ENCODE measurements at regions not wholly inside any gene's neighbourhood (a gene's known extent, or its start where the extent isn't known, plus 50 kb on each side); places are given as distances from the start of the nearest gene placed in this dataset.

- Histone ChIP-seq H2AFZ (ENCODE audit: insufficient read depth, low read depth, low read length, poor library complexity, severe bottlenecking) (no peak overlapping the region), H3K36me3 (replicated peaks in 1 of 2; ENCODE audit: control insufficient read depth in 1 of 2, insufficient read depth in 2 of 2, low read length in 2 of 2) (no peaks in the 10 kb centered on the region), H4K20me1 (ENCODE audit: insufficient read depth, low read length) (no peaks in the 10 kb centered on the region), H3K9ac (ENCODE audit: insufficient read depth, low read length, poor library complexity, severe bottlenecking) (no peak overlapping the region), H3K9me3 (replicated peaks in 1 of 2; ENCODE audit: control insufficient read depth in 1 of 2, insufficient read depth in 1 of 2, low read length in 2 of 2) (peaks cover 5 to 11% of the 10 kb centered on the region in 2 donors), H3K27me3 (ENCODE audit: control insufficient read depth in 2 of 2, insufficient read depth in 2 of 2, low read length in 2 of 2) (no peaks in the 10 kb centered on the region), H3K4me1 (ENCODE audit: control insufficient read depth in 1 of 2, insufficient read depth in 2 of 2, low read length in 2 of 2) (no peaks in the 10 kb centered on the region), H3K27ac (ENCODE audit: low read depth in 1 of 2, low read length in 2 of 2) (no peak overlapping the region), H3K79me2 (ENCODE audit: insufficient read depth, low read length) (no peaks in the 10 kb centered on the region), H3K4me2 (replicated peaks; ENCODE audit: extremely low read depth, low read length, poor library complexity, severe bottlenecking) (no peak overlapping the region), H3K4me3 (replicated peaks in 1 of 3; ENCODE audit: low read depth in 2 of 3, low read length in 3 of 3) (no peak overlapping the region)
- TF ChIP-seq CTCF (IDR thresholded peaks at IDR 0.05) = no peak
- no peaks in the 10 kb centered on the region for H3K4me1 Mint-ChIP-seq
- no peak overlapping the region for H3K27ac Mint-ChIP-seq
- peaks cover 0 to 18% (median 2%) of the 10 kb centered on the region in 7 donors for H3K9me3 Mint-ChIP-seq
- DNase-seq = no peak
- H3K36me3 Mint-ChIP-seq = no peaks in the 10 kb centered on the region
- WGBS (ENCODE audit: insufficient coverage) = 52% methylated on average over 2 of the region's 3 CpGs
- intact Hi-C loops (cut with micrococcal nuclease) = no loop called here
- no peak overlapping the region for H3K4me3 Mint-ChIP-seq
- peaks cover 0 to 2% (median 0%) of the 10 kb centered on the region in 3 donors for H3K27me3 Mint-ChIP-seq (ENCODE audit: low read depth in 3 of 3)
Measured at GRCh38 chr4:129899849-129900248, 803.9 kb downstream of the C4orf33 start.

GRCh38 chr4:129900430-129900953 lies 804.5 kb downstream of the C4orf33 start:
- DNase-seq = no peak
- Histone ChIP-seq H3K4me3 (replicated peaks in 1 of 3; ENCODE audit: low read depth in 2 of 3, low read length in 3 of 3) (no peak overlapping the region), H2AFZ (ENCODE audit: insufficient read depth, low read depth, low read length, poor library complexity, severe bottlenecking) (no peak overlapping the region), H3K4me2 (replicated peaks; ENCODE audit: extremely low read depth, low read length, poor library complexity, severe bottlenecking) (no peak overlapping the region), H4K20me1 (ENCODE audit: insufficient read depth, low read length) (no peaks in the 10 kb centered on the region), H3K27me3 (ENCODE audit: control insufficient read depth in 2 of 2, insufficient read depth in 2 of 2, low read length in 2 of 2) (no peaks in the 10 kb centered on the region), H3K36me3 (replicated peaks in 1 of 2; ENCODE audit: control insufficient read depth in 1 of 2, insufficient read depth in 2 of 2, low read length in 2 of 2) (no peaks in the 10 kb centered on the region), H3K9me3 (replicated peaks in 1 of 2; ENCODE audit: control insufficient read depth in 1 of 2, insufficient read depth in 1 of 2, low read length in 2 of 2) (peaks cover 5 to 11% of the 10 kb centered on the region in 2 donors), H3K79me2 (ENCODE audit: insufficient read depth, low read length) (no peaks in the 10 kb centered on the region), H3K9ac (ENCODE audit: insufficient read depth, low read length, poor library complexity, severe bottlenecking) (no peak overlapping the region), H3K27ac (ENCODE audit: low read depth in 1 of 2, low read length in 2 of 2) (no peak overlapping the region), H3K4me1 (ENCODE audit: control insufficient read depth in 1 of 2, insufficient read depth in 2 of 2, low read length in 2 of 2) (no peaks in the 10 kb centered on the region)
- no peak for TF ChIP-seq CTCF (IDR thresholded peaks at IDR 0.05)
- Mint-ChIP-seq H3K4me1 (no peaks in the 10 kb centered on the region), H3K9me3 (peaks cover 0 to 18% (median 2%) of the 10 kb centered on the region in 7 donors), H3K27ac (no peak overlapping the region), H3K36me3 (no peaks in the 10 kb centered on the region), H3K27me3 (ENCODE audit: low read depth in 3 of 3) (peaks cover 0 to 2% (median 0%) of the 10 kb centered on the region in 3 donors), H3K4me3 (no peak overlapping the region)
- intact Hi-C loops (cut with micrococcal nuclease) = no loop called here
- 92% methylated on average over 2 of the region's 2 CpGs for WGBS (ENCODE audit: insufficient coverage)
